ENCODE measurements at regions not wholly inside any gene's neighbourhood (a gene's known extent, or its start where the extent isn't known, plus 50 kb on each side); places are given as distances from the start of the nearest gene placed in this dataset.
A peak's percentile ranks its signal among the peaks of the same experiment; 100 is the strongest.

- DNase-seq (ENCODE audit: low read depth in 2 of 3, low spot score in 2 of 3): no peak
Measured at GRCh38 chr2:192854706-192855105, 660.0 kb upstream of the TMEFF2 start.

- DNase-seq (ENCODE audit: low read depth in 2 of 3, low spot score in 2 of 3): no peak
Measured at GRCh38 chr2:192854031-192854430, 659.3 kb upstream of the TMEFF2 start.

DNA sequence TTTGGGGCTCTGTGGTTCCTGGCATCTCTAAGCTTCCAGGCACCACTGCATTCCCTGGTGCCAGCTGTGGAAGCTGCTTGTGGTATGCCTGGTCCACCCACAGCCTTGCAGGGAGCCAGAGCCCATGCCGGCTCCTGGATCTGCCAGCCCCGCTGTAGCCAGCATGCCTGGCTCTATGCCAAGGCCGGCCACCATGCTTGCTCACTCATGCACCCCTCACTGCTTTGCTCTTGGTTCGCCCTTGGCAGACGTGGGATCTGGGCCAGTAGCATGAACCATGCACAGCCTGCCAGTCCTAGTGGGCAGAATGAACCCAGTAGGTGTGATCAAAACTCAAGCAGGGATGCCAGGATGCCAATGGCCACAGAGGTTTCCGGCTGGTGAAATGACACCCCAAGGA, 634.2 kb upstream of the TMEFF2 start:
- DNase-seq (ENCODE audit: low read depth in 2 of 3, low spot score in 2 of 3): no peak

DNA sequence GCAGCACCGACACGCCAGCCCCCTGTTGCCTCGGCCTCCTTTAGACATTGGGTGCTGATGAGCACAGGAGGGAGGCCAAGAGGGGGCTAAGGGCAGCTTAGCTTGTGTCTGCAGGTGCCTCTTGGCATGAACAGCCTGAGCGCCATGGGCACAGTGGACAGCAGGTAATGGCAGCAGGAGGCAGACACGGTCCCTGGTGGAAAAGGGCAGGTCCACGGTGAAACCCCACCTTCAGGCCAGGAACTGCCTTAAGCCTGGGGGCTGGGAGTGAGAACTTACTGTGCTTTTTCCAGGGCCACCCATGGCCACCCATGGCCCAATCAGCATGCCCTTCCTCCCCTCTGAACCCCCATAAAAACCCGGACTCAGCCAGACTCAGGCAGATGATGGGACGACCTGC, 633.4 kb upstream of the TMEFF2 start:
- DNase-seq (ENCODE audit: low read depth in 2 of 3, low spot score in 2 of 3): no peak

DNA sequence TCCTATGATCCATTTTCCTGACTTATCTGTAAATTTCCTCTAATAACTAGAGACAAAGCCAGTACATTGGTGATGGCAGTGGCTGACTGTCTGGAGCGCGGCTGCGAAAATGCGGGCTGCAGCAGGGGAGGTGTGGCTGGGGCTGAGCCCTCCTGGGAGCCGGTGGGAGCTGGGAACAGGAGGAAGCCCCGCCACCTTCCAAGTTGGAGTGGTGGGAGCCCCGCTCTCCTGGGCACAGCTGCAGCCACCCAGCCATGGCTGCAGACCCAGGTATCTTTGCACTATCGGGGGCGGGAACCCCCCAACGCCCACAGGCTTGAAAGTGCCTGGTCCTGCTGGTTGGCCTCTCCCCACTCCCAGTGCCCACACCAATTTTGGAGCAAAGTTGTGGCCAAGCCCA, 633.0 kb upstream of the TMEFF2 start:
- no peak for DNase-seq (ENCODE audit: low read depth in 2 of 3, low spot score in 2 of 3)

DNA sequence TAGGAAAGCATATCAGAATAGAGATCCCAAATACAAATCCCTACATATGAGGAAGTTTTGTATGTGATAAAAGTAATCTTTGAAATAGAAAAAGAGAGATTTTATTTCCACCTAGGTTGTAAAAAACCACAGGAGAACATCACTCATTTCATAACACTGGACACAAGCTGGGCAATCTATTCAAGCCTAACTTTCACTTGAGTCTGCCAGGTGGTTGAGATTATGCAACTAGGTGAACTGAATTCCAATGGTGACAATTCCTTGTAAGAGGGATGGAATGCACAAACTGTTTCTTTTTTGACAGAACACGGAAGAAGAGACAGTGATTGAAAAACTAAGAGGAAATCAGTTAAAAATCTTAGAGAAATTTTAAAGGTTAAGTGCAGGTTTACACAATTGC, 619.6 kb upstream of the TMEFF2 start:
- no peak for DNase-seq (ENCODE audit: low read depth in 2 of 3, low spot score in 2 of 3)

DNA sequence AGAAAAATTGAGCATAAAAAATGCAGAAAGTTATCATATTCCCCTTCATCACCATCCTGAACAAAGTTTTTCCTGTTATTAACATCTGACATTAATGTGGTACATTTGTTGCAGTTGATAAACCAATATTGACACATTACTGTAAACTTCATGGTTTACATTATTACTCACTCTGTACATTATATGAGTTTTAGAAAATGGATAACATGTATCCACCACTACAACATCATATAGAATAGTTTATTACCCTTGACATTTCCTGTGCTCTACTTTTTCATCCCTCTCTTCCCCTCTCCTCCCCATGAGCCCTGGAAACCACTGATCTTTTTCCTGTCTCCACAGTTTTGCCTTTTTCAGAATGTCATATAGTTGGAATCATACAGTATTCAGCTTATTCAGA, 618.6 kb upstream of the TMEFF2 start:
- no peak for DNase-seq (ENCODE audit: low read depth in 2 of 3, low spot score in 2 of 3)

DNA sequence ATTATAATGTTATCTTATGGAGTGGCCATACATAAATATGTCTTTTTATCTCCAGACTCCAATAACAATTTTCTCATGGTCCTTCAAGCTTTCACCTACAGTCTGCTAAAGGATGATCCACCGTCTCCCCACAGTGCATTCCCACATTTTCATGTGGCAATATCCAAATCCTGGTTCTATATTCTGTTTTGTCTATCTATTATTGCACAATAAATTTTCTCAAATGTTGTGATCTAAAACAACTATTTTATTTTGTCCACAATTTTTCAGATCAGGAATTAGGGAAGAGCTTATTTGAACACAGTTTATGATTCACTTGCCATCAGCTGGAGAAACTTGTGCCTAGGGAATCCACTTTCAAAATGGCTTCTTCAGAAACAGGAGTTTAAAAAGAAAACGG, 614.4 kb upstream of the TMEFF2 start:
- no peak for DNase-seq (ENCODE audit: low read depth in 2 of 3, low spot score in 2 of 3)

DNA sequence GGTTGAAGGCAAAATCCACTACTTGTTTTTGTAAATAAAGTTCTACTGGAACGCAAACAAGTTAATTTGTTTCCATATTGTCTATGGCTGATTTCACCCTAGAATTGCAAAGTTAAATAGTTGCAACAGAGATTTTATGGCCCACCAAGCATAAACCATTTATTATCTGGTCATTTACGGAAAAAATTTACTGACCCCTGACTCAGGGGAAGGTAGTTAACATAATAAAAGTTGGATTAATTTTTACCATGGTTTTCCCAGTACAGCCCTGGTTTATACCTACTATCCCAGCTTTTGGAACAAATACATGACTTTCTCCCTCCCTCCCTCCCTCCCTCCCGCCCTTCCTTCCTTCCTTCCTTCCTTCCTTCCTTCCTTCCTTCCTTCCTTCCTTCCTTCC, 588.9 kb upstream of the TMEFF2 start:
- no peak for DNase-seq (ENCODE audit: low read depth in 2 of 3, low spot score in 2 of 3)

DNA sequence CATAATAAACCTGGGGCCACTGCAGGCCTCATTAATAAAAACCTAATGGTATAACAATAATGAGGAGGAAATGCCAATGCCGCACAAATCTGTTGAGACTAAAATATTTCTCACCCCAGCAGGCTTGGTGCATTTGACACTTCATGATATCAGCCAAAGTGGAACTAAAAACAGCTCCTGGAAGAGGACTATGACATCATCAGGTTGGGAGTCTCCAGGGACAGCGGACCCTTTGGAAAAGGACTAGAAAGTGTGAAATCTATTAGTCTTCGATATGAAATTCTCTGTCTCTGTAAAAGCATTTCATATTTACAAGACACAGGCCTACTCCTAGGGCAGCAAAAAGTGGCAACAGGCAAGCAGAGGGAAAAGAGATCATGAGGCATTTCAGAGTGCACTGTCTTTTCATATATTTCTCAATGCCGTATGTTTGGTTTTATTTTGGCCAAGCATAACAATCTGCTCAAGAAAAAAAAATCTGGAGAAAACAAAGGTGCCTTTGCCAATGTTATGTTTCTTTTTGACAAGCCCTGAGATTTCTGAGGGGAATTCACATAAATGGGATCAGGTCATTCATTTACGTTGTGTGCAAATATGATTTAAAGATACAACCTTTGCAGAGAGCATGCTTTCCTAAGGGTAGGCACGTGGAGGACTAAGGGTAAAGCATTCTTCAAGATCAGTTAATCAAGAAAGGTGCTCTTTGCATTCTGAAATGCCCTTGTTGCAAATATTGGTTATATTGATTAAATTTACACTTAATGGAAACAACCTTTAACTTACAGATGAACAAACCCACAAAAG, 580.9 kb upstream of the TMEFF2 start:
- no peak for DNase-seq (ENCODE audit: low read depth in 2 of 3, low spot score in 2 of 3)

GRCh38 chr2:192775011-192775410, 580.3 kb upstream of the TMEFF2 start:
- no peak for DNase-seq (ENCODE audit: low read depth in 2 of 3, low spot score in 2 of 3)

- no peak for DNase-seq (ENCODE audit: low read depth in 2 of 3, low spot score in 2 of 3)
Measured at GRCh38 chr2:192773044-192773443, 578.3 kb upstream of the TMEFF2 start.

GRCh38 chr2:192749611-192750200, 555.0 kb upstream of the TMEFF2 start:
- peak in 2 of 3 donors; percentile 1 for DNase-seq (ENCODE audit: low read depth in 2 of 3, low spot score in 2 of 3)

GRCh38 chr2:192741889-192742288, 547.2 kb upstream of the TMEFF2 start:
- no peak for DNase-seq (ENCODE audit: low read depth in 2 of 3, low spot score in 2 of 3)

DNA sequence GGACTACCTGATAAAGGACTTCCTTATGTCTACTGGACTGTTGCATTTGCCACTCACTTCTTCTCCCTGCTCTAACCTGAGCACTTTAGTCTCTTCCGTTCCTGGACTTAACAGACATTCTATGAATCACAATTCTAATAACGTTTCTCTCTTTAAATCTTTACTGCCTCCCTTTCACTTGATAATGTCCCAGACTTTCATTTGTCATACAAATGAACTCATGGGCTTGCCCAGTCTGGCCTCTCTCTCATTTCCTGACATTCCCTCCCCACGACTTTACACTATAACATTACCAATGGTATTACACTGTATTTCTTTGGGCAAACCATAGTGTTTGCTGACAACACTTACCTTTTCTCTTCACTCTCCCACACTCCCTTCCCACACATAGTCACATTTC, 540.7 kb upstream of the TMEFF2 start:
- no peak for DNase-seq (ENCODE audit: low read depth in 2 of 3, low spot score in 2 of 3)

DNA sequence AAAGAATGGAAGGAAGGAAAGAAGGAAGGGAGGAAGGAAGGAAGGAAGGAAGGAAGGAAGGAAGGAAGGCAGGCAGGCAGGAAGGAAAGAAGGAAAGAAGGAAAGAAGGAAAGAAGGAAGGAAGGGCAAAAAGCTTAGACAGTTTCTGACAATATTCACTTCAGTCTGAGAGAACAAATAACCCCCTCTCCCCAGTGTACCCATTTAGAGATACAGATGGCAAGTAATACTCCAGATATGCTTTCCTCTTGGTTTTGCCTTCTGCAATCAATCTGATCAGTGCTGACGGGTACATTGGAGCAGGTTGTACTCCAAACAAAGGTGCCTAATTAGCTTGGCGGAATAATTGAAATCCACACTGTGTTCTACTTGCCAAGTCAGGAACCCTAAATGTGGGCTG, 534.6 kb upstream of the TMEFF2 start:
- no peak for DNase-seq (ENCODE audit: low read depth in 2 of 3, low spot score in 2 of 3)

- no peak for DNase-seq (ENCODE audit: low read depth in 2 of 3, low spot score in 2 of 3)
Measured at GRCh38 chr2:192725991-192726390, 531.3 kb upstream of the TMEFF2 start.

- DNase-seq (ENCODE audit: low read depth in 2 of 3, low spot score in 2 of 3): no peak
Measured at GRCh38 chr2:192719629-192720028, 524.9 kb upstream of the TMEFF2 start.

- DNase-seq (ENCODE audit: low read depth in 2 of 3, low spot score in 2 of 3): no peak
Measured at GRCh38 chr2:192718340-192718739, 523.6 kb upstream of the TMEFF2 start.

DNA sequence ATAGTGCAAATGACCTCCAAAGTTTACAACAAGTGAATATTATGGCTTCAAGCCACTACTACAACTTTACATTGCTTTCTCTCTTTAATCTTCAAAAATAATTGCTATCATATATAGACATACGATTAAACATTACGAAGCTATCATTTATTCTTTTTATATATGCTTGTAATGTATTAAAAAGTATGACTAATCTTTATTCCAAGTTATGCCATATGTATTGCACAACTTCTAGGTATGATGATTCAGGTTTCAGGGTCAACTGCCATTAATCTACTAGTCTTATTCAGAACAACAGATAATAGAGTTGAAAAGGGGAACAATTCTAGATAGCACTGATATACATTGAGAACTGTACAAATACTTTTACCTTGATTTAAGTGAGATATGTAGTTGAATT, 506.2 kb upstream of the TMEFF2 start:
- DNase-seq (ENCODE audit: low read depth in 2 of 3, low spot score in 2 of 3): no peak

GRCh38 chr2:192697880-192698279, 503.1 kb upstream of the TMEFF2 start:
- DNase-seq (ENCODE audit: low read depth in 2 of 3, low spot score in 2 of 3): no peak

GRCh38 chr2:192696857-192697256, 502.1 kb upstream of the TMEFF2 start:
- no peak for DNase-seq (ENCODE audit: low read depth in 2 of 3, low spot score in 2 of 3)

GRCh38 chr2:192687015-192687414, 492.3 kb upstream of the TMEFF2 start:
- no peak for DNase-seq (ENCODE audit: low read depth in 2 of 3, low spot score in 2 of 3)
